ENCODE measurements at regions not wholly inside any gene's neighbourhood (a gene's known extent, or its start where the extent isn't known, plus 50 kb on each side); places are given as distances from the start of the nearest gene placed in this dataset.
"Not testable (repeated sequence)": the region's sequence is repeated elsewhere in the genome, so short reads cannot be mapped to it uniquely, and the experiment has no call there.

GRCh38 chr5:62216603-62217002 lies 89.4 kb upstream of the KIF2A start:
- TF ChIP-seq POLR2A, CTCF (IDR thresholded peaks at IDR 0.05): not testable (repeated sequence)
